GM18951 (cell line): ENCODE measurements at regions not wholly inside any gene's neighbourhood (a gene's known extent, or its start where the extent isn't known, plus 50 kb on each side); places are given as distances from the start of the nearest gene placed in this dataset.
"Not testable (repeated sequence)": the region's sequence is repeated elsewhere in the genome, so short reads cannot be mapped to it uniquely, and the experiment has no call there.

ENCODE experiments used
- POLR2A ChIP-seq: IDR thresholded peaks from 4 replicates; pipeline ENCODE4 v1.6.1; 2011; ENCODE audit warnings: mild to moderate bottlenecking; ENCODE audit not compliant: insufficient read length, insufficient read depth; ENCODE audit errors: extremely low read depth
- in situ Hi-C: fragments of 300-500 bp; cut with MboI; formaldehyde crosslinking; loops from one replicate; pipeline ENCODE4 v1.12.0; 2022; ENCODE audit warnings: low sequenced_read_pairs, mixed read lengths, inconsistent platforms; ENCODE audit not compliant: unreplicated experiment

DNA sequence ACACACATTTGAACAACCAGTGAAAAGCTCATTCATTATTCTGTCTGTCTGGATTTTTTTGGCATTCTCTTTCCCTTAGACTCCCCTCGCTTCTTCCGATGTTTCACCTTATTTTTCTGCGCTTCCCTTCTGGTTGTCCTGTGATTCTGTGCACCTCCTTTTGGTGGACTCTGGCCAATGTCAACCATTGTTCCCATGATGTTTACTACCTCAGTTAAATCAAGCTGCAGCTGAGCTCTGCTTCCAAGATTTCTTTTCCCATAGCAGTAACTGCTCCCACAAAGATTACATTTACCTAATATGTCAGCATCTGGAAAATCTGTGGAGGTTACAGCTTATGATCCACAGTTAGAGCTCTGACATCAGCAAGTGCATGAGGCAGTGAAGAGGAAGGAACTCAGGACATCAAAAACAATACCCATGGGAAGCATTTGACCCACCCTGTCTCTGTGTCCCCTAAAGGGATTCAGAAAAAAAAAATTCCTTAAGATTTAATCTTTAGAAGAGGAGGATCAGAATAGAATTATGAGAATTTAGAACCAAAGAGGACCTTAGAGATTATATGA is 69.9 kb upstream of the ADAMTS5 start:
- in situ Hi-C loops, result no loop called here

GRCh38 chr21:27035791-27036190 is 68.9 kb upstream of the ADAMTS5 start:
- no peak for TF ChIP-seq POLR2A
- in situ Hi-C loops, result no loop called here

More for the DNA sequence above, 69.9 kb upstream of the ADAMTS5 start:
- TF ChIP-seq POLR2A, result no peak

DNA sequence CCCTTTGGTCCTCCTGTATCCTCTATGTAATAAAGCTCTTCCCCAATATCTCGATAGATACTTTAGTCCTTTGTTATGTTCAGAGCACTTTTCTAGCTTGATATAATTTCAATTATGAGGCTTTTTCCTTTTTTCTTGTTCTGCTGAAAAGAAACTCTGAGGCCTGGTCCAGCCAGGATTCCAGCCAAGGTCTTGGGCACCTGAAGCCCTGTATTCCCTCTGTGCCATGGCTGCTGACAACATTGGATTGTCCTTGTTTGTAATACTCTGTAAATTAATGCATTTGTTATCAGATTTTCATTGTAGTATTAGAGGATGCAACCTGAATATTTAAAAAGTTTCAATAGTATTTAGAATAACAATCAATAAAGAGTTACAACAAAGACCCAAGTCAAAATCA is 67.9 kb upstream of the ADAMTS5 start:
- in situ Hi-C loops, result no loop called here
- no peak for TF ChIP-seq POLR2A

DNA sequence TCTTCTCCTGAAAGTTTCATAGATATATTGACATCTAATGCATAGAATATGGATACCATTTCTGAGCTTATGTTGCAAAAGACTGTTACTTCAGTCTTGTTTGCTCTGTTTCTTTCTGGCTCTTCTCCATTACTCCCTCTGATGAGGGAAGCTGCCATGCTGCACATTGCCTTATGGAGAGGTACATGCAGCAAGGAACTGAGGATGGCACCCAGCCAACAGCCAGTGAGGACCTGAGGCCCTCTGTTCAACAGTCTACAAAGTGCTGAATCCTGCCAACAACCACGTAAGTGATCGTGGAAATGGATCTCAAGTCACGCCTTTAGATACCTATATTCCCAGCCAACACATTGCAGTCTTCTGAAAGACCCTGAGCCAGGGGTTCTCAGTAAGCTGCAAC is 66.6 kb upstream of the ADAMTS5 start:
- TF ChIP-seq POLR2A, result no peak
- in situ Hi-C loops, result no loop called here

DNA sequence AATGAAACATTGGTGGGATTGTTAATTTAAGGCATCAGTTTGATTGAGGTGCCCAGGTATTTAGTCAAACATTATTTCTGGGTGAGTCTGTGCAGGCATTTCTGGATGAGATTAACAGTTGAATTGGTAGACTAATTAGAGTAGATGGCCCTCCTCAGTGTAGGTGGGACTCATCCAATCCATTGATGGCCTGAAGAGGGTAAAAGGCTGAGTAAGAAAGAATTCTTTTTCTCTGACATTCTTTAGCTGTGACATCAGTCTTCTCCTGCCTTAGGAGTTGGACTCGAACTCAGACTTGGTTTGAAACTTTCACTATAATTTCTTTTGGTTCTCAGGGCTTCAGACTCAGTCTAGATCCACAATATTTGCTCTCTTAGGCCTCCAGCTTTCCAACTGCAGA is 59.6 kb upstream of the ADAMTS5 start:
- no peak for TF ChIP-seq POLR2A
- in situ Hi-C loops, result no loop called here

DNA sequence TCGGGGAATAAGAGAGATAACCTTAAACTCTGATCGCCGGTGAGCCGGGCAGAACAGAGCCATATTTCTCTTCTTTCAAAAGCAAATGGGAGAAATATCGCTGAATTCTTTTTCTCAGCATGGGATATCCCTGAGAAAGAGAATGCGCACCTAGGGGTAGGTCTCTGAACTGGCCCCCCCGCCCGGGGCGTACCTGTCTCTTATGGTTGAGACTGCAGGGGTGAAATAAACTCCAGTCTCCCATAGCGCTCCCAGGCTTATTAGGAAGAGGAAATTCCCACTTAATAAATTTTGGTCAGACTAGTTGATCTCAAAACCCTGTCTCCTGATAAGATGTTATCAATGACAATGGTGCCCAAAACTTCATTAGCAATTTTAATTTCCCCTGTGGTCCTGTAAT is 58.8 kb upstream of the ADAMTS5 start:
- in situ Hi-C loops, result not testable (repeated sequence)

DNA sequence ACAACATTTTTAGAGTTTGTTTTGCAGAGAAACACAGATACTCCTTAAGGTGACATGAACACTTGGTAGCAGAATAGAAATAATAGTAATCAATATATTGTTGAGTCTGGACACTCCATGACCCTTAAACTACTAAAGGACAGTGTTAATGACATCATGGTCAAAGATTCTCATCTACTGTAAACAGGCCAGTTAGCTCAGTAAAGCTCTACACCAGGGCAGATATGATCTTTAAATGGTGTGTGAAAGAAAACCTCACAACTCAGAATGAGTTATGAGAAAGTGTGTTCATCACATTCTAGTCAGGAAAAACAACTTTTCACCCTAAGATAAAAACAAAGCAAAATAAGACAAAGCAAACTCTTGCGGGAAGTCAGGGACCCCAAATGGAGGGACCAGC is 58.1 kb upstream of the ADAMTS5 start:
- in situ Hi-C loops, result no loop called here
- no peak for TF ChIP-seq POLR2A

GRCh38 chr21:27024301-27024700 is 57.4 kb upstream of the ADAMTS5 start:
- no peak for TF ChIP-seq POLR2A
- in situ Hi-C loops, result no loop called here

- TF ChIP-seq POLR2A, result no peak
- in situ Hi-C loops, result no loop called here
These were observed 56.3 kb upstream of the ADAMTS5 start for GRCh38 chr21:27023186-27023585.

- in situ Hi-C loops, result no loop called here
- TF ChIP-seq POLR2A, result no peak
These were observed 54.9 kb upstream of the ADAMTS5 start for GRCh38 chr21:27021801-27022200.

- in situ Hi-C loops, result no loop called here
- no peak for TF ChIP-seq POLR2A
These were observed 54.2 kb upstream of the ADAMTS5 start for GRCh38 chr21:27021046-27021445.

- in situ Hi-C loops, result no loop called here
- TF ChIP-seq POLR2A, result no peak
These were observed 50.4 kb upstream of the ADAMTS5 start for GRCh38 chr21:27017246-27017645.
